ENCODE measurements at regions not wholly inside any gene's neighbourhood (a gene's known extent, or its start where the extent isn't known, plus 50 kb on each side); places are given as distances from the start of the nearest gene placed in this dataset.

DNA sequence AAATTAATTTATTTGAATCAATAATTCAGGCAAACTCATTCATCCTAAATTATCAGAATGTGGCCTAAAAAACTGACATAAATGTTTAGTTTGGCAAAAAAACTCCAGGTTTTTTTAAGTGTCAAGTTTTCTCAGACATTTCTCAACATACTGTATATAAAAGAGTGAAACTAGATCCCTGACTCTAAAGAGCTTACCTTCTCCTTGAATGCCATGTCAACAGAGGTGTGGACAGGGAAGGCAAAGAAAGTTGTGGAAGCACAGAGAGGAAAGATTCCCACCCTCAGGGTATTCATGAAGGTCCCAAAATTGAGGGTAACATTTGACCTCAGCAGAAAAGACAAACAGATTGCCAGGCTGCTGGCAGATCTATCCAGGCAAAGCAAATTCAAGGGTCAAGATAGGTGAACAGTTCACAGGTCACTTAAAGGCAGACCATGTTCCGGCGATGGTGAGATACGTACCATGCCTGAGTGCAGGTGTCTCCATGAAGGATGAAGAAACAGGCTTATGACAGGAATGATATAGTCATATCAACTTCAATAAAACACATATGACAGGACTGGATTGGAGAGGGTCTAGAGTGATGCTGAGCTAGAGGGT, 1638.3 kb upstream of the ZEB2 start:
- DNase-seq, result no peak

DNA sequence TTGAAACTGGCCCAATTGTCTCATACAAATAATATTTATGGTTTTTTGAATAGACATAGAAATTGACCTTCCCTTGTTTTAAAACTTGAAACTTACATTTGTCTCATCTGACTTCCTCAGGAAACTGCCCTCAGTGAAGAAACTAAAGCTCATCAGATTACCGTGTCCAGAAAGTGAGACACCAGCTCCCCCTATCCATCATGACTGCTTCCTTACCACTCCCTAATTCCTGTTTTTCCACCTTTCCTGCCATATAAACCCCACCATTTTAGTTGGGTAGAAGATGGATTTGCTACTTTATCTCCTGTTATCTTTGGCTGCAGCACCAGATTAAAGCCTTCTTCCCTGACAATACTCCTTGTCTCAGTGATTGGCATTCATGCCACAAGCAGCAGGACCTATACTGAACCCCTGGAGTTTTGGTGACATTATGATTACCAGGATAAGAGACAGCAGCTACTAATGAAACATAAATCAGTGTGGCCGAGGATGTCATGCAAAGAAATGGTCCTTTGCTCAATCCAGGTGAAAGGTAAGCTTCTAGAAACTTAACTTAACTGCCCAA, 1627.6 kb upstream of the ZEB2 start:
- DNase-seq, result no peak

DNA sequence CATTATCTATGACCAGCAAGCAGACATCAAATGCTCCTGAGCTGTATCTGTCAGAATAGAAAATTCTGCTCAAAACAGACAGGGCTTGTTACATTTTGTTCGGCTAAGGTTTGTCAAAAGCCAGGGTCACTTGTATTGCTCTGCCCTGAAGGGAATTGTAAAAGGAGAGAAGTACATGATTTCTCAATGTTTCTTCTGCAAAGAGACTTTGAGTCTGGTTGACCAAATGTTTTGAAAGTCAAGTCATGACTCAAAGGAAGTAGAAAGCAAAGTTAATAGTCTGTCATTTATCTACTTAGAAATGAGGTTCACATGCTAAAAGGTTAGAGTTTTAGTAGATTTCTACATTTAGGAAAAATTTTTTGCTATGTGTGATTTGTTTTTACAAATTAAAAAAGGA, 1624.1 kb upstream of the ZEB2 start:
- DNase-seq, result no peak

DNA sequence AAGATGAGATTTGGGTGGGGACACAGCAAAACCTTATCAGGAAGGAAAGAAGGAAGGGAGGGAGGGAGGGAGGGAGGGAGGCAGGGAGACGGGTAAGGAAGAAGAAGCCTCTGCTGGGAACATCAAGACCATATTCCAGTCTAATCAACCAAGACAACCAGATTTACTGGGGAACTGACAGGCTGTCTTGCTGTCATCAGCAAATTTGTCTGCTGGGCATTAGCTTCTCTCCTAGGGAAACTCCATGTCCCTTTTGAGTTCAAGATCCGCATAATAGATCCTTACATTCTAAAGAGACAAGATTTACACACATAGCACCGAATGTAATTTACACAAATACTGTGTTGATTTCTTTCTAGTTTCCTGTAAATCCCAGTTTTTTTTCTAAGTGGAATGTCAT, 1618.9 kb upstream of the ZEB2 start:
- no peak for DNase-seq

GRCh38 chr2:146135245-146135644, 1615.3 kb upstream of the ZEB2 start:
- DNase-seq, result no peak

- no peak for DNase-seq
Observed at GRCh38 chr2:146131785-146132184, 1611.9 kb upstream of the ZEB2 start.

- DNase-seq, result no peak
Observed at GRCh38 chr2:146131048-146131447, 1611.1 kb upstream of the ZEB2 start.

- no peak for DNase-seq
Observed at GRCh38 chr2:146130290-146130689, 1610.4 kb upstream of the ZEB2 start.

DNA sequence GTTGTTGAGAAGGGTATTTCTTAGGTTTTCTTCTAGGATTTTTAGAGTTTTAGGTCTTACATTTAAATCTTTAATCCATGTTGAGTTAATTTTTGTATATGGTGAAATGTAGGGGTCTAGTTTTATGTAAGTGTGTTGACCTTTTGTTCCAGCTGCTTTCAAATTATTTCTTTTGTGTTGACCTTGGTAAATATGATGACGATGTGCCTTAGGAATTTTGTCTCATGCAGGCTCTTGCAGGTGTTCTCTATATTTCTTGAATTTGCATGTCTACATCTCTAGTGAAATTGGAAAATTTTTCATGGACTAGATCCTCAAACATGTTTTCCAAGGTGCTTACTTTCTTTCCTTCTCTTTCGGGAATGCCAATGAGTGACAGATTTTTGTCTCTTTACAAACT, 1609.3 kb upstream of the ZEB2 start:
- DNase-seq, result no peak

- DNase-seq, result peak; percentile 85
Observed at GRCh38 chr2:146128216-146128615, 1608.3 kb upstream of the ZEB2 start.

- DNase-seq, result no peak
Observed at GRCh38 chr2:146125551-146125950, 1605.6 kb upstream of the ZEB2 start.

- no peak for DNase-seq
Observed at GRCh38 chr2:146124741-146125140, 1604.8 kb upstream of the ZEB2 start.

GRCh38 chr2:146123714-146124113, 1603.8 kb upstream of the ZEB2 start:
- DNase-seq, result no peak

DNA sequence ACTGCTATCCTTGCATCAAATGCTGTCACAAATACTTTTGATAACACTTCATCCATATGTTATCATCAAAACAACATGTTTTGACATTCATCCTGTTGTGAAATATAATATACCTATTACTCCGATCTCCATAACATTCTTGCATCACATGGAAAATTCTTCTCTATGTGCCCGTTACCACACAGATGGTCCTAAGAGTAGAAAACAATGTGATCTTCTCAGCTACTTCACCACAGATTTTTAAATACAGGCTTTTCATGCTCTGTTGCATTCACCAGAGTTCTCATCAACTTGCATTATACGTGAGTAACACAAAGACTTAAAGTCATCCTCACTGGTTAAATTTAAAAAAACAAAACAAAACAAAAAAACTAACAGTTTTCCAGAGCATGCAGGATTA, 1603.3 kb upstream of the ZEB2 start:
- DNase-seq, result peak; percentile 93

- no peak for DNase-seq
Observed at GRCh38 chr2:146119586-146119985, 1599.7 kb upstream of the ZEB2 start.

- DNase-seq, result no peak
Observed at GRCh38 chr2:146108993-146109392, 1589.1 kb upstream of the ZEB2 start.

GRCh38 chr2:146094185-146094584, 1574.3 kb upstream of the ZEB2 start:
- no peak for DNase-seq

- DNase-seq, result no peak
Observed at GRCh38 chr2:146081459-146081858, 1561.5 kb upstream of the ZEB2 start.

- no peak for DNase-seq
Observed at GRCh38 chr2:146080925-146081324, 1561.0 kb upstream of the ZEB2 start.

GRCh38 chr2:146079216-146079615, 1559.3 kb upstream of the ZEB2 start:
- DNase-seq, result no peak

- no peak for DNase-seq
Observed at GRCh38 chr2:146077156-146077555, 1557.2 kb upstream of the ZEB2 start.

DNA sequence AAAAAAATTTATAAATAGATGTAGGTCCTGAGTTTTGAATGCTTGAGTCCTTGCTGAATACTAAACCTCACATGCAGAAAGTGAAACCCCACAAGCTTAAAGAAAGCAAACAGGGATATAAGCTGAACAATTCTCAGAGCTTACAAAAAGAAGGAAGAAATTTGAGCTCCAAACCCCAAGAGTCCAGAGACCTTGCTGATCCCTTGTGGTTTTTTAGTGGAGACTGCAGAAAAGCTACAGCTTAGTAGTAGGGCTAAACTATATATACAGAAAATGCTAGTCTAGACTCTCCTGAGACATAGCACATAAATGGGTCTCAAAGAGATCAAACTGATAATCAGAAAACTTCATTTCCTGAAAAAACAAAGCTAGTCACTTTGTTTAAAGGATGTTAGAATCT, 1548.1 kb upstream of the ZEB2 start:
- DNase-seq, result no peak

- DNase-seq, result no peak
Observed at GRCh38 chr2:146048141-146048540, 1528.2 kb upstream of the ZEB2 start.

- DNase-seq, result no peak
Observed at GRCh38 chr2:146041274-146041910, 1521.5 kb upstream of the ZEB2 start.

- no peak for DNase-seq
Observed at GRCh38 chr2:146040051-146040450, 1520.1 kb upstream of the ZEB2 start.

Data from NCI-H2171 treated with DMSO at 0.1 percent for 48 hours (cell line).